ENCODE measurements at regions not wholly inside any gene's neighbourhood (a gene's known extent, or its start where the extent isn't known, plus 50 kb on each side); places are given as distances from the start of the nearest gene placed in this dataset.

GRCh38 chr18:56257205-56257604, 381.2 kb downstream of the TXNL1 start:
- Histone ChIP-seq H3K27ac (no peak overlapping the region), H3K9ac (ENCODE audit: insufficient read length) (no peak overlapping the region), H3K4me3 (no peak overlapping the region), H3K36me3 (ENCODE audit: insufficient read depth, low read length) (no peaks in the 10 kb centered on the region), H3K9me3 (ENCODE audit: low read depth, low read length) (no peaks in the 10 kb centered on the region)
- TF ChIP-seq POLR2AphosphoS5 (IDR thresholded peaks at IDR 0.05; ENCODE audit: borderline replicate concordance, low read depth, low read length) (no peak), FOXP2 (optimal IDR thresholded peaks at IDR 0.05; ENCODE audit: control extremely low read depth, extremely low read length, insufficient read depth) (no peak), EZH2 (IDR thresholded peaks at IDR 0.05) (no peak)
- no peak for DNase-seq (ENCODE audit: low read depth, low spot score)

GRCh38 chr18:56256659-56257058, 381.7 kb downstream of the TXNL1 start:
- H3K9me3 ChIP-seq (ENCODE audit: low read depth, low read length), result no peaks in the 10 kb centered on the region
- DNase-seq (ENCODE audit: low read depth, low spot score), result no peak
- no peak overlapping the region for H3K4me3 ChIP-seq
- no peak overlapping the region for H3K9ac ChIP-seq (ENCODE audit: insufficient read length)
- no peak for TF ChIP-seq EZH2 (IDR thresholded peaks at IDR 0.05)
- TF ChIP-seq POLR2AphosphoS5 (IDR thresholded peaks at IDR 0.05; ENCODE audit: borderline replicate concordance, low read depth, low read length), result no peak
- TF ChIP-seq FOXP2 (optimal IDR thresholded peaks at IDR 0.05; ENCODE audit: control extremely low read depth, extremely low read length, insufficient read depth), result no peak
- no peaks in the 10 kb centered on the region for H3K36me3 ChIP-seq (ENCODE audit: insufficient read depth, low read length)
- H3K27ac ChIP-seq, result no peak overlapping the region

- H3K27ac ChIP-seq, result no peak overlapping the region
- no peak overlapping the region for H3K4me3 ChIP-seq
- H3K36me3 ChIP-seq (ENCODE audit: insufficient read depth, low read length), result no peaks in the 10 kb centered on the region
- TF ChIP-seq FOXP2 (optimal IDR thresholded peaks at IDR 0.05; ENCODE audit: control extremely low read depth, extremely low read length, insufficient read depth) (no peak), POLR2AphosphoS5 (IDR thresholded peaks at IDR 0.05; ENCODE audit: borderline replicate concordance, low read depth, low read length) (no peak), EZH2 (IDR thresholded peaks at IDR 0.05) (no peak)
- no peak overlapping the region for H3K9ac ChIP-seq (ENCODE audit: insufficient read length)
- DNase-seq (ENCODE audit: low read depth, low spot score), result no peak
- H3K9me3 ChIP-seq (ENCODE audit: low read depth, low read length), result no peaks in the 10 kb centered on the region
Observed at GRCh38 chr18:56255381-56255780, 383.0 kb downstream of the TXNL1 start.

GRCh38 chr18:56252456-56252855, 385.9 kb downstream of the TXNL1 start:
- H3K36me3 ChIP-seq (ENCODE audit: insufficient read depth, low read length), result no peaks in the 10 kb centered on the region
- no peak overlapping the region for H3K9ac ChIP-seq (ENCODE audit: insufficient read length)
- no peaks in the 10 kb centered on the region for H3K9me3 ChIP-seq (ENCODE audit: low read depth, low read length)
- H3K27ac ChIP-seq, result no peak overlapping the region
- H3K4me3 ChIP-seq, result no peak overlapping the region
- no peak for DNase-seq (ENCODE audit: low read depth, low spot score)
- no peak for TF ChIP-seq FOXP2 (optimal IDR thresholded peaks at IDR 0.05; ENCODE audit: control extremely low read depth, extremely low read length, insufficient read depth)
- TF ChIP-seq EZH2 (IDR thresholded peaks at IDR 0.05), result no peak
- no peak for TF ChIP-seq POLR2AphosphoS5 (IDR thresholded peaks at IDR 0.05; ENCODE audit: borderline replicate concordance, low read depth, low read length)

- no peak for DNase-seq (ENCODE audit: low read depth, low spot score)
- H3K27ac ChIP-seq, result no peak overlapping the region
- TF ChIP-seq POLR2AphosphoS5 (IDR thresholded peaks at IDR 0.05; ENCODE audit: borderline replicate concordance, low read depth, low read length), result no peak
- TF ChIP-seq FOXP2 (optimal IDR thresholded peaks at IDR 0.05; ENCODE audit: control extremely low read depth, extremely low read length, insufficient read depth), result no peak
- H3K9ac ChIP-seq (ENCODE audit: insufficient read length), result no peak overlapping the region
- no peaks in the 10 kb centered on the region for H3K9me3 ChIP-seq (ENCODE audit: low read depth, low read length)
- no peak overlapping the region for H3K4me3 ChIP-seq
- no peaks in the 10 kb centered on the region for H3K36me3 ChIP-seq (ENCODE audit: insufficient read depth, low read length)
Observed at GRCh38 chr18:56248610-56249235, 389.7 kb downstream of the TXNL1 start.

- H3K9ac ChIP-seq (ENCODE audit: insufficient read length), result no peak overlapping the region
- TF ChIP-seq POLR2AphosphoS5 (IDR thresholded peaks at IDR 0.05; ENCODE audit: borderline replicate concordance, low read depth, low read length), result no peak
- no peak for TF ChIP-seq EZH2 (IDR thresholded peaks at IDR 0.05)
- TF ChIP-seq FOXP2 (optimal IDR thresholded peaks at IDR 0.05; ENCODE audit: control extremely low read depth, extremely low read length, insufficient read depth), result no peak
- H3K36me3 ChIP-seq (ENCODE audit: insufficient read depth, low read length), result no peaks in the 10 kb centered on the region
- H3K4me3 ChIP-seq, result no peak overlapping the region
- no peak overlapping the region for H3K27ac ChIP-seq
- DNase-seq (ENCODE audit: low read depth, low spot score), result no peak
- no peaks in the 10 kb centered on the region for H3K9me3 ChIP-seq (ENCODE audit: low read depth, low read length)
Observed at GRCh38 chr18:56246916-56247315, 391.5 kb downstream of the TXNL1 start.

GRCh38 chr18:56245866-56246580, 392.4 kb downstream of the TXNL1 start:
- no peak overlapping the region for H3K4me3 ChIP-seq
- no peaks in the 10 kb centered on the region for H3K36me3 ChIP-seq (ENCODE audit: insufficient read depth, low read length)
- H3K27ac ChIP-seq, result no peak overlapping the region
- no peaks in the 10 kb centered on the region for H3K9me3 ChIP-seq (ENCODE audit: low read depth, low read length)
- no peak for TF ChIP-seq EZH2 (IDR thresholded peaks at IDR 0.05)
- TF ChIP-seq POLR2AphosphoS5 (IDR thresholded peaks at IDR 0.05; ENCODE audit: borderline replicate concordance, low read depth, low read length), result no peak
- TF ChIP-seq FOXP2 (optimal IDR thresholded peaks at IDR 0.05; ENCODE audit: control extremely low read depth, extremely low read length, insufficient read depth), result no peak
- H3K9ac ChIP-seq (ENCODE audit: insufficient read length), result no peak overlapping the region
- no peak for DNase-seq (ENCODE audit: low read depth, low spot score)

GRCh38 chr18:56240405-56240804, 398.0 kb downstream of the TXNL1 start:
- Histone ChIP-seq H3K36me3 (ENCODE audit: insufficient read depth, low read length) (no peaks in the 10 kb centered on the region), H3K4me3 (no peak overlapping the region), H3K9me3 (ENCODE audit: low read depth, low read length) (no peaks in the 10 kb centered on the region), H3K27ac (no peak overlapping the region), H3K9ac (ENCODE audit: insufficient read length) (no peak overlapping the region)
- no peak for DNase-seq (ENCODE audit: low read depth, low spot score)
- TF ChIP-seq EZH2 (IDR thresholded peaks at IDR 0.05) (no peak), POLR2AphosphoS5 (IDR thresholded peaks at IDR 0.05; ENCODE audit: borderline replicate concordance, low read depth, low read length) (no peak), FOXP2 (optimal IDR thresholded peaks at IDR 0.05; ENCODE audit: control extremely low read depth, extremely low read length, insufficient read depth) (no peak)

Measured in SK-N-MC (cell line).